Endothelial cell of umbilical vein (primary cell): ENCODE measurements at regions not wholly inside any gene's neighbourhood (a gene's known extent, or its start where the extent isn't known, plus 50 kb on each side); places are given as distances from the start of the nearest gene placed in this dataset.

Source experiments
- CTCF ChIP-seq, 2 donors: IDR thresholded peaks; 1 replicate in 1 of 2; 2 replicates in 1 of 2; pipeline ENCODE4 v1.5.1; 2011; ENCODE audit warnings: low read length in 2 of 2, mild to moderate bottlenecking in 2 of 2, moderate library complexity in 2 of 2, control low read depth in 1 of 2, inconsistent platforms in 1 of 2, low read depth in 1 of 2; ENCODE audit not compliant: insufficient read depth in 1 of 2; ENCODE audit errors: extremely low read depth in 1 of 2
- MAX ChIP-seq: IDR thresholded peaks from 2 replicates; pipeline ENCODE4 v1.6.1; 2011; ENCODE audit not compliant: insufficient read depth, insufficient read length

GRCh38 chr4:79155336-79155735 lies 170.5 kb downstream of the NAA11 start:
- TF ChIP-seq CTCF (IDR thresholded peaks at IDR 0.05; ENCODE audit: extremely low read depth in 1 of 2, insufficient read depth in 1 of 2, low read depth in 1 of 2, low read length in 2 of 2) (no peak), MAX (no peak)
